GM12878 (cell line): ENCODE measurements at regions not wholly inside any gene's neighbourhood (a gene's known extent, or its start where the extent isn't known, plus 50 kb on each side); places are given as distances from the start of the nearest gene placed in this dataset.

Experiments used
- ATAC-seq: fragments of 200-7000 bp; cut with Tn5 transposase; 3 replicates; pipeline ENCODE4 v1.9.1; 2020; ENCODE audit warnings: mild to moderate bottlenecking, moderate library complexity
- BruUV-seq: library from RNA; stranded (reverse); fragments of 400-500 nt; replicated peaks from 2 replicates; lab custom pipeline; 2021; lab: Mats Ljungman, UMichigan
- CTCF ChIA-PET: fragments of 300-600 bp; sonication (Branson Sonifier 250); formaldehyde crosslinking; extraction: SDS; loops from one replicate; lab custom pipeline; 2021; ENCODE audit warnings: inconsistent platforms; lab: Yijun Ruan, JAX
- POLR2A ChIA-PET: fragments of 350-600 bp; formaldehyde crosslinking; extraction: SDS; loops from one replicate; lab custom pipeline; 2021; ENCODE audit warnings: inconsistent platforms; lab: Charles Lee
- RAD21 ChIA-PET: fragments of 300-600 bp; sonication (Branson Sonifier 250); formaldehyde crosslinking; loops from one replicate; lab custom pipeline; 2023; ENCODE audit warnings: antibody characterized with exemption; ENCODE audit not compliant: unreplicated experiment; lab: Charles Lee
- SMC1A ChIA-PET: fragments of 300-600 bp; sonication (Branson Sonifier 250); formaldehyde crosslinking; loops from one replicate; lab custom pipeline; 2023; ENCODE audit not compliant: unreplicated experiment, uncharacterized antibody; lab: Charles Lee
- DNase-seq: peaks from one replicate; pipeline ENCODE4 v3.0.0-alpha.2; 2011; ENCODE audit warnings: low read depth, low spot score
- FAIRE-seq: peaks from 3 replicates; lab custom pipeline; 2011; peaks lifted over from hg19 to GRCh38; lab: Jason Lieb, UNC
- H2AFZ ChIP-seq: 2 replicates; pipeline ENCODE4 v1.6.0; 2011; ENCODE audit warnings: low read depth, low read length, control low read depth; ENCODE audit not compliant: control insufficient read depth
- H3K27ac ChIP-seq: 2 replicates; pipeline ENCODE4 v1.5.1; 2011; ENCODE audit warnings: control low read depth; ENCODE audit not compliant: control insufficient read depth, insufficient read depth
- H3K27me3 ChIP-seq, 2 experiments: replicated peaks in 1 of 2; 2 replicates each; pipeline versions ENCODE4 v1.6.0 to v1.6.1; 2011; ENCODE audit warnings: low read length in 1 of 2; ENCODE audit not compliant: control insufficient read depth in 2 of 2, insufficient read depth in 2 of 2
- H3K36me3 ChIP-seq, 2 experiments: 2 replicates each; pipeline ENCODE4 v1.5.1; 2011; ENCODE audit warnings: low read length in 1 of 2; ENCODE audit not compliant: control insufficient read depth in 2 of 2, insufficient read depth in 2 of 2
- H3K4me1 ChIP-seq: 2 replicates; pipeline ENCODE4 v1.6.1; 2011; ENCODE audit warnings: mild to moderate bottlenecking, low read length, moderate library complexity, mixed read lengths; ENCODE audit not compliant: control insufficient read depth, insufficient read depth
- H3K4me2 ChIP-seq: 2 replicates; pipeline ENCODE4 v1.6.0; 2011; ENCODE audit warnings: control low read depth; ENCODE audit not compliant: control insufficient read depth, insufficient read depth
- H3K4me3 ChIP-seq: fragments of 200-600 bp; sonication (generic); 2 replicates; pipeline ENCODE4 v1.5.1; 2016
- H3K79me2 ChIP-seq: 2 replicates; pipeline ENCODE4 v1.6.0; 2011; ENCODE audit warnings: low read length; ENCODE audit not compliant: control insufficient read depth, insufficient read depth
- H3K9ac ChIP-seq: 2 replicates; pipeline ENCODE4 v1.8.0; 2011; ENCODE audit warnings: low read length, control low read depth, mixed read lengths; ENCODE audit not compliant: control insufficient read depth, insufficient read depth
- H3K9me3 ChIP-seq: replicated peaks from 3 replicates; pipeline ENCODE4 v1.5.1; 2011; ENCODE audit warnings: mild to moderate bottlenecking, low read length; ENCODE audit not compliant: control insufficient read depth, insufficient read depth
- H4K20me1 ChIP-seq: 2 replicates; pipeline ENCODE4 v1.6.0; 2011; ENCODE audit not compliant: control insufficient read depth, insufficient read depth
- BCL11A ChIP-seq: IDR thresholded peaks from 2 replicates; pipeline ENCODE4 v1.6.1; 2011; ENCODE audit warnings: low read depth, low read length
- BMI1 ChIP-seq: fragments of 450-650 bp; IDR thresholded peaks from 2 replicates; pipeline ENCODE4 v1.6.1; 2016; ENCODE audit warnings: mild to moderate bottlenecking, moderate library complexity, borderline replicate concordance
- CREB1 ChIP-seq: IDR thresholded peaks from 2 replicates; pipeline ENCODE4 v1.6.1; 2012; ENCODE audit warnings: low read depth, mild to moderate bottlenecking, inconsistent platforms
- E2F4 ChIP-seq: IDR thresholded peaks from 2 replicates; pipeline ENCODE4 v1.6.1; 2012; ENCODE audit warnings: low read depth, low read length, improper control_type of control experiment
- E4F1 ChIP-seq: fragments of 450-650 bp; IDR thresholded peaks from 2 replicates; pipeline ENCODE4 v1.6.1; 2018; ENCODE audit warnings: borderline replicate concordance, mild to moderate bottlenecking; ENCODE audit not compliant: partially characterized antibody
- ETV6 ChIP-seq, 2 experiments: fragments of 450-650 bp in 1 of 2; IDR thresholded peaks in 1 of 2; conservative IDR thresholded peaks in 1 of 2; 2 replicates each; pipeline ENCODE4 v1.6.1; 2014; ENCODE audit warnings: antibody characterized with exemption in 1 of 2, borderline replicate concordance in 1 of 2, low read depth in 1 of 2, mild to moderate bottlenecking in 1 of 2, moderate library complexity in 1 of 2
- EZH2 ChIP-seq: IDR thresholded peaks from 2 replicates; pipeline ENCODE4 v1.6.1; 2012; ENCODE audit warnings: low read depth, mild to moderate bottlenecking, control low read depth, inconsistent platforms, low read length, borderline replicate concordance; ENCODE audit not compliant: control insufficient read depth
- HDAC6 ChIP-seq: fragments of 200-600 bp; sonication (generic); IDR thresholded peaks from one replicate; pipeline ENCODE4 v1.8.0; 2017; ENCODE audit warnings: antibody characterized with exemption; ENCODE audit not compliant: unreplicated experiment
- MTA2 ChIP-seq: fragments of 450-650 bp; IDR thresholded peaks from 2 replicates; pipeline ENCODE4 v1.6.1; 2016; ENCODE audit warnings: low read depth, mild to moderate bottlenecking, moderate library complexity
- MYB ChIP-seq: fragments of 150-350 bp; IDR thresholded peaks from 2 replicates; pipeline ENCODE4 v1.6.1; 2014; ENCODE audit warnings: mild to moderate bottlenecking, low read depth, low read length, borderline replicate concordance
- NFYB ChIP-seq: IDR thresholded peaks from 2 replicates; pipeline ENCODE4 v1.6.1; 2011; ENCODE audit warnings: low read depth, mild to moderate bottlenecking, low read length, improper control_type of control experiment, moderate library complexity; ENCODE audit not compliant: insufficient read depth
- NR2C2 ChIP-seq: IDR thresholded peaks from 2 replicates; pipeline ENCODE4 v1.6.1; 2011; ENCODE audit warnings: borderline replicate concordance, low read depth; ENCODE audit not compliant: control insufficient read depth, insufficient read length
- PAX5 ChIP-seq: IDR thresholded peaks from 2 replicates; pipeline ENCODE4 v1.6.1; 2011; ENCODE audit warnings: low read depth, low read length, borderline replicate concordance
- PKNOX1 ChIP-seq: fragments of 450-650 bp; IDR thresholded peaks from 2 replicates; pipeline ENCODE4 v1.6.1; 2016; ENCODE audit warnings: mild to moderate bottlenecking
- PML ChIP-seq: IDR thresholded peaks from 2 replicates; pipeline ENCODE4 v1.6.1; 2012; ENCODE audit warnings: low read length, inconsistent platforms
- POLR2AphosphoS2 ChIP-seq: IDR thresholded peaks from 2 replicates; pipeline ENCODE4 v1.6.1; 2011; ENCODE audit warnings: low read depth, mild to moderate bottlenecking, low read length, improper control_type of control experiment, moderate library complexity
- SMARCA5 ChIP-seq: fragments of 450-650 bp; IDR thresholded peaks from 2 replicates; pipeline ENCODE4 v1.6.1; 2017; ENCODE audit warnings: mild to moderate bottlenecking
- STAT1 ChIP-seq: fragments of 450-650 bp; conservative IDR thresholded peaks from 2 replicates; pipeline ENCODE4 v1.6.1; 2014; ENCODE audit warnings: antibody characterized with exemption, mild to moderate bottlenecking
- ZNF384 ChIP-seq: IDR thresholded peaks from 2 replicates; pipeline ENCODE4 v1.6.1; 2012; ENCODE audit warnings: low read depth, mild to moderate bottlenecking, low read length, improper control_type of control experiment, borderline replicate concordance
- ZSCAN29 ChIP-seq: fragments of 450-650 bp; IDR thresholded peaks from 2 replicates; pipeline ENCODE4 v1.6.1; 2017; ENCODE audit warnings: mild to moderate bottlenecking, moderate library complexity
- WGBS: methylation state at CpG from one replicate; pipeline ENCODE4 v1.1.6; 2016; ENCODE audit warnings: low lambda C conversion rate; ENCODE audit not compliant: insufficient replicate concordance, insufficient coverage; ENCODE audit errors: missing lambda C conversion rate; 5-methylcytosine and 5-hydroxymethylcytosine counted together
- in situ Hi-C: fragments of 300-500 bp; cut with MboI; formaldehyde crosslinking; loops from 9 replicates; pipeline ENCODE4 v1.14.3; 2018; ENCODE audit warnings: mixed read lengths
- intact Hi-C: fragments of 100-400 bp; cut with micrococcal nuclease; formaldehyde crosslinking; loops from one replicate; pipeline ENCODE4 v1.14.2; 2022; ENCODE audit not compliant: unreplicated experiment

GRCh38 chr6:155709262-155709661 lies 253.6 kb upstream of the NOX3 start (continued):
- no peak for TF ChIP-seq NFYB
- no peak for TF ChIP-seq MTA2
- no peak for TF ChIP-seq PKNOX1
- TF ChIP-seq PAX5: no peak

GRCh38 chr6:155708100-155708499 lies 252.5 kb upstream of the NOX3 start:
- DNase-seq: no peak
- no peak for FAIRE-seq
- BruUV-seq: no TSS peak
- Histone ChIP-seq H3K79me2 (no peaks in the 10 kb centered on the region), H3K9me3 (no peaks in the 10 kb centered on the region), H4K20me1 (no peaks in the 10 kb centered on the region), H3K27ac (no peak overlapping the region), H3K4me2 (no peak overlapping the region), H3K36me3 (no peaks in the 10 kb centered on the region), H3K4me3 (no peak overlapping the region), H2AFZ (no peak overlapping the region), H3K4me1 (no peaks in the 10 kb centered on the region), H3K27me3 (no peaks in the 10 kb centered on the region), H3K9ac (no peak overlapping the region)
- in situ Hi-C loops (no loop called here), intact Hi-C loops (no loop called here)
- ChIA-PET RAD21 (no interaction called here), POLR2A (no interaction called here), SMC1A (no interaction called here), CTCF (no interaction called here)
- no peak for ATAC-seq
- WGBS: 71% methylated on average over 5 of the region's 5 CpGs
- TF ChIP-seq E4F1 (no peak), ZSCAN29 (no peak), STAT1 (no peak), BCL11A (no peak), NR2C2 (no peak), SMARCA5 (no peak), EZH2 (no peak), HDAC6 (no peak), PML (no peak), E2F4 (no peak), ZNF384 (no peak), MYB (no peak), POLR2AphosphoS2 (no peak), ETV6 (conservative IDR thresholded peaks at IDR 0.05 in 1 of 2, IDR thresholded peaks at IDR 0.05 in 1 of 2; ENCODE audit: borderline replicate concordance in 1 of 2, low read depth in 1 of 2) (no peak), CREB1 (no peak), BMI1 (no peak)
